NCI-H2227 (cell line): ENCODE measurements at regions not wholly inside any gene's neighbourhood (a gene's known extent, or its start where the extent isn't known, plus 50 kb on each side); places are given as distances from the start of the nearest gene placed in this dataset.
A peak's percentile ranks its signal among the peaks of the same experiment; 100 is the strongest.

Experiments used
- DNase-seq: peaks from one replicate; lab custom pipeline; 2025; ENCODE audit not compliant: unreplicated experiment; lab: John Stamatoyannopoulos, UW

DNA sequence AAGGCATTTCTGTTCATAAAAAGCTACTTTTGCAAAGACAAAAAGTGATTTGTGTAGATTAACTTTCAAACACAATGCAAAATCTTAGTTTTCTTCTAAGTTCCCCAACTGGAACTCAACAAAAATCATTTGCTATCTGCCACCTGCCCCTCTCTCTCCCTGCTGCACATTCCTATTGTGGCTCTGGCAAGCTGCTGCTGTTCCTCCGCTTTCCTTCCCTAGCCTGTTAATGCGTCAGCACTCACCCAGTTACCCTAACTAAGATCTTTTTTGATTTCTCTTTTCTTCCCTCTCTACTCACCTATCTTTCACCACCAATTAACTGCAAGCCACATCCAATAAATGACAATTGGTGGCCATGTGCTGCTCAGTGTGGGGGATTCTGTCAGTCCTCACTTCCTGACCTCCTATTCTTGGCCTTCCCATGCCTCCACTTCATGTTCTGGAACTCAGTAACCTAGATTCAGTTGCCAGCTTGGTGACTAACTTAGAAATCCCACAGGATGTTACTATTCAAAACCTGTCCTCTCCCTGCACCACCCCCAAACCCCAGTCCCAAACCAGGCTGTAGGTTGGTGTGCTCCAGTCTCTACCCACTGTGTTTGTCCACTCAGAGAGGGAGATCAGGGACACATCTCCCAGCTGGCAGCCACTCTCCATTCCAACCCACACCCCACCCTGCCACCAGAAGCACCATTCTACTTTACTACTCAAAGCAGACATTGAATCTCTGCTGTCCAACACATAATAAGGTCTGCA lies 140.2 kb upstream of the CTTNBP2 start:
- no peak for DNase-seq

- DNase-seq: no peak
Observed at GRCh38 chr7:118022546-118022945, 149.3 kb upstream of the CTTNBP2 start.

DNA sequence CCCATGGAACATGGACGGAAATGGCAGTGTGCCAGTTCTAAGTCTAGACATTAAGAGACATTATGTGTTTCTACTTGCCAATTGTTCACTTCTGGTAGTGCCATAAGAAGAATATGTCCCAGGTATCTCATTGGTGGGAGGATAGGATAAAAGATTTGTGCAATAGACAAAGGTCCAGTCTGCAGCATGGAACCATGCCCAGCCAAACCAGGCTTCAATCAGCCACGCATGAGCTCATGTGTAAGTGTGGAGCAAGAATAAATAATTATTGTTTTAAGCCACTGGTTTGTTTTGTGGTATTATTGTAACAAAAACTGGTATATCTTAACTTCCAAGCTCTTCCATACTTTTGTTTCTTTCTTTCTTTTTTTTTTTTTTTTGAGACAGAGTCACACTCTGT lies 153.6 kb upstream of the CTTNBP2 start:
- DNase-seq: no peak

GRCh38 chr7:118028226-118028625 lies 155.0 kb upstream of the CTTNBP2 start:
- DNase-seq: no peak

DNA sequence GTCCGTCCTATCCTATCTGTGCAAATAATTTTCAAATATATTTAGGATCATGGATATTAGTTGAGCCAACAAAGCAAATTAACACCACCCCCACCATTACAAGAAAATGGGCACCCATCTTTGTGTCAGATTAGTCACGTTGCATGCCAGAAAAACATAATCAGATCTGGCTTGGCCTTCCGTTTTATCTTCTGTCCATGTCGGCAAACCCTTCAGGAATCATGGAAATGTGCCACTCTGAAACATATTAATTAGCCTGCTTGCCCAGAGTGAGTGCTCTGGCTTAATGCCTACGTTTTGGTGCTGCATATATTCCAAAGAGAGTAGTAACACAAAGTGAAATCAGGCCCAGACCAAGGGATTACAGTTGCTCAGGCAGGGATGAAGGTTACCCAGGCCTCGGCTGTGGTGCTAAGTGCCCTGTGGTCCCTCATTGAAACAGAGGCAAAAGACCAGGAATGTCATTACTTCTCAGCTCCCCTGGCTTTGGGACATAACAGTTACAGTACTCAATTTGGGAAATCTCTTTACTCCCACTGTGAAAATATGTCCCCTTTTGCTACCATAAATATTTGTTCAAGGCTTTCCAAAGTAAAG lies 154.0 kb upstream of the LSM8 start:
- DNase-seq: no peak

GRCh38 chr7:118033273-118033672 lies 150.7 kb upstream of the LSM8 start:
- no peak for DNase-seq

GRCh38 chr7:118039963-118040489 lies 143.9 kb upstream of the LSM8 start:
- no peak for DNase-seq

- DNase-seq: no peak
Observed at GRCh38 chr7:118040562-118040961, 143.4 kb upstream of the LSM8 start.

DNA sequence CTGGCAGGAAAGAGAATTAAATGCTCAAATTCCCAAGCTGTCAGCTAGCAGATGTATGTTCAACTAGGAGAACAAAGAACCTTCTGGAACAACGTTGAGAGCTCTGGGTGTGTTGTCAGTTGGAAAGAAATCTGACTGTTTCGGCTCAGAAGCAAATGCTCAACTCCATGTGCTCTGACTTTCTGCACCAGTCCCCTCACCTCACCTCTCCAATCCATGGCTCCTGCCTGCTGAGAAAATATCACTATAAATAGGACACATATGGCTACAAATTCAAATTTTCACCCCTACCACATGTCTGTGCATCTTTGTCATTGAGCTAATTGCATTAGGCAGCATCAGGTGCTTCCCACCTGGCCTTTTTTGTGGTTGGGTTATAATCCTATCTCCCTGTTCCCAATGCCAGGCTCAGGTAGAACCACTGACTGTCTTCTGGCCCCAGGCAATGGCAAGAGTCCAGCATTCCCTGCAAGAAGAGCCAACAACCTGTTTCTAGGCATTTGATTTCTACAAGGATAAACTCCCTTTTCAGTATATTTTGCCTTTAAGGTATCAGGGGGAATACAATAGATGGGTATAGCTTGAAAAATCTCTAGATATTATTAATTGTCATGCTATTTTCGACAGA lies 142.6 kb upstream of the LSM8 start:
- no peak for DNase-seq

DNA sequence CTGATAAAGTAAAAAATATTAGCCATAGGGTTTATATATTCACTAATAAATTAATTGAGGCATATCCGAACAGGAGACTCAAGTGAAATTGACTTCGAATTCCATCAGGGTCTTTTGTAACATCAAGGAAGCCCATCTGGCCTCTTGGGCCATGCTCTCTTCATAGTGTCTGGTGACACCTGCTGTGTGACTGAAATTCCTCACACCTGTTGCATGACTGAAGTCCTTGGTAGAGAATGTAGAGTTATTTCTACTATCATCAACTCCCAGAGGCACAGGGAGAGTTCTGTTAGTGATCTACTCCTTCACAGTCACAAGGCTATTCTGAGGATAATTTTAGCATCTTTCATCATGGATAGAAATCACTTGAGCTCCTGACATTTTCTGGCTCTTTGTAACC lies 138.3 kb upstream of the LSM8 start:
- no peak for DNase-seq

DNA sequence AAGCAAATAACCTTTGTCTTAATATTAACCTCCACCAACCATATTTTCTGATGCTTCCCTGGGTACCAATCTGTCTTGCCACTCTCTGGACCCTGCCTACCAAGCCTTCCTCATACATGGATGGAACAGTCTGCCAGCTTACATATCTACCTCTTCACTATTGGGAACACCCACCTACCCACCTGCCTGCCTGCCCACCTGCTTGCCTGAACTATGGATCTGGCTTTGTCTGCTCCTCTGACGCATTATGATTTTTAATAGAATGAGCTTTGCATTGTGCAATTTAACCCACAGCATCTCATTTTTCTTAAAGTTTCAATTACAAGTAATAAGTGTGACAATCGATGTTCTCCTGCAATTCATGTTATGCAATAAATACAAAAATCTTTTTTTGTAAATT lies 137.9 kb upstream of the LSM8 start:
- no peak for DNase-seq

- no peak for DNase-seq
Observed at GRCh38 chr7:118046801-118047200, 137.2 kb upstream of the LSM8 start.

GRCh38 chr7:118052336-118052735 lies 131.6 kb upstream of the LSM8 start:
- peak; percentile 43 for DNase-seq

DNA sequence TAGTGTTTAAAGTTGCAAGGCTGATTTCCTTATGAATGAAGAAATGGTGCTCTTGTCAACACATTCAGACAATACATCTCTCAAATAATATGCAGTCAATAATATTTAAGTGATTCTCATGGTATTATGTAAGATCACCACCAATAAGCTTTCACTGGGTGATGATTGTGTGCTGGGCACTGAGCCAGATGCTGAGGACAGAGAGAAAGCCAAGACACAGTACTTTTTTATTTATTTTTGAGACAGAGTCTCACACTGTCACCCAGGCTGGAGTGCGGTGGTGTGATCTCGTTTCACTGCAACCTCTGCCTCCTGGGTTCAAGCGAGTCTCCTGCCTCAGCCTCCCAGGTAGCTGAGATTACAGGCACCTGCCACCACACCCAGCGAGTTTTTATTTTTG lies 130.6 kb upstream of the LSM8 start:
- DNase-seq: peak; percentile 27

DNA sequence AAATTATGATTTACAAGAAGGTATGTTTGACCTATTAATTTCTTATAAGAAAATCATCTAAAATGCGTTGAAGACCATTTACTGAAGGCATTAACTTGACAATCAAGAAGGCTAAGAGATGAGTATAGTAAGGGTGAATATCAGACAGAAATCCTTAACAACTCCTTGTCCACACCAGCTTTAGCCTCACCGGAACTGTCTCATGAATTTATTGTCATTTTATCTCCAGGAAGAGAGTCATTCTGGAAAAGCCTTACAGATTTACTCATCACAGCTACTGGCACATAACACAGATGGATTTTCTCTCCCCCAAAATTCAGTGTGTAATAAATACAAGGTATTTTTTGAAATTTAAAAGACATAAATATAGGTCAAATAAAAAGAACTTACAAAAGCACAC lies 129.4 kb upstream of the LSM8 start:
- no peak for DNase-seq

GRCh38 chr7:118055647-118056046 lies 128.3 kb upstream of the LSM8 start:
- no peak for DNase-seq

GRCh38 chr7:118057404-118057803 lies 126.6 kb upstream of the LSM8 start:
- DNase-seq: no peak

- no peak for DNase-seq
Observed at GRCh38 chr7:118059209-118059608, 124.8 kb upstream of the LSM8 start.

DNA sequence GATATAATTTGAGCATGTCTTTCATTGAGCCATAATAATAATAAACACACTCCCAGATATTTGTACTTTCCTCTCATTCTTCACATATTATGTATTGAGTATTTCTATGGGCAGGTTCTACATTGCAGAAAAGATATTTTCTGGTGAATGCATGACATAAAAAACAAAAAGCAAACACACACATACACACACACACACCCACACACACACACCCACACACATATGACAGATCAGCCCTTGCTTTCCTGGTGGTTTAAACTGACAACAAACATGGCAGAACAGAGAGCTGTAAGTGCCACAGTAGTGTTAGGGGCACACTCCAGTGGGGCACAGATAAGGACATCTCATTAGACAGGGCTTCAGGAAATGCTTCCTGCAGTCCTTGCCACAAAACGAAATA lies 123.3 kb upstream of the LSM8 start:
- no peak for DNase-seq

GRCh38 chr7:118061386-118061785 lies 122.6 kb upstream of the LSM8 start:
- no peak for DNase-seq

DNA sequence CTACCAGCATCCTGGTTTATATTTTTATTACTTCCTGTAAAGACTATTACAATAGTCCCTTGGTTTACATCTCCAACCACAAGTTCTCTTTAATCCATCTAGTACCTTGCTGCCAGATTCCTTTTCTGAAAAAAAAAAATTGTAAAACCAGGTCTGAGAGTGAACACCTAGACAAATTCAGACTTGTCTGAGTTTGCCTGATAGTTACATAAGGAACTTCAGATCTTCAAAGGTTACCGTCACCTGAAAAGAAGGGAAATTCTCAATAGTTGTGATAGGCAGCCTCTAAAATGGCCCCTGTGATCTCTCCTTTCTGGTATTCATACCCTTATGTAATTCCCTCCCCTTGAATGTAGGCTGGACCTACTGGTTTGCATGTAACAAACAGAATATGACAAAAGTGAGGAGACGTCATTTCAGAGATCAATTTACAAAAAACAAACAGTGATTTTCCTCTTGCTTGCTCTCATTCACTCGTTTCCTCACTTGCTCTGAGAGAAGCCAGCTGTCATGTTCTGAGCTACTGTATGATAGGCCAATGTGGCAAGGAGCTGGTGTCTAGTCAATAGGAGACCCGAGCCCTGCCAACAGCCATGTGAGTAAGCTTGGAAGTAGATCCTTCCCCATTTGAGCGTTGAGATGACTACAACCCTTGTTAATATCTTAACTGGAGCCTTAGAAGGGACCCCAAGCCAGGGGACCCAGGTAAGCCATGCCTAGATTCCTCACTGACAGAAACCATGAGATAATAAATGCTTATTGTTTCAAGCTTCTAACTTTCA lies 110.9 kb upstream of the LSM8 start:
- no peak for DNase-seq
